Transverse colon (tissue), 3 donors: ENCODE measurements at regions not wholly inside any gene's neighbourhood (a gene's known extent, or its start where the extent isn't known, plus 50 kb on each side); places are given as distances from the start of the nearest gene placed in this dataset.

Experiments used
- POLR2A ChIP-seq: fragments of 450-650 bp; IDR thresholded peaks from one replicate; pipeline ENCODE4 v1.6.1; 2016; ENCODE audit warnings: antibody characterized with exemption, mild to moderate bottlenecking, moderate library complexity
- POLR2AphosphoS5 ChIP-seq, 3 donors: sonication (generic); formaldehyde crosslinking; IDR thresholded peaks; one replicate each; pipeline ENCODE4 v1.6.1; 2016; ENCODE audit warnings: antibody characterized with exemption in 3 of 3

DNA sequence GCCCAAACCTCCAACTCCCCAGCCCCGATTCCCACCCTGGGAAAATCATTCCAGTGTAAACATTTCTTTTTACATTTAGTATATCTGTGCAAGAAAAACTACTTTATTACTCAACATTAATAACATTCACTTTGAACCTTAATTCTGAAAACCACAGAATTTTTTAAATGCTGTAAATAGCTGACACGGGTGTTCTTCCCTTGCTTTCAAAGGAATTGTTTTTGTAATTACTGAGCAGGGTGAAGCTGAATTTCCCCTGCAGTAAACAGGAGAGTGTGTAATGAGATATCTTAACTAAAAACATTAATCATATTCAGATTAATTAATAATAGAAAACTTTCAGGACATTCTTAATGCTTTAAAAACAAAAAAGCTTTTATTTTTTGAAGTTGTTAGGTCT lies 99.3 kb upstream of the CITED2 start:
- TF ChIP-seq POLR2AphosphoS5 (IDR thresholded peaks at IDR 0.05) (no peak), POLR2A (no peak)
